NOMO-1 (cell line): ENCODE measurements at regions not wholly inside any gene's neighbourhood (a gene's known extent, or its start where the extent isn't known, plus 50 kb on each side); places are given as distances from the start of the nearest gene placed in this dataset.
"Not testable (repeated sequence)": the region's sequence is repeated elsewhere in the genome, so short reads cannot be mapped to it uniquely, and the experiment has no call there.

ENCODE experiments used
- DNase-seq, 2 experiments: peaks; one replicate each; lab custom pipeline; 2025; ENCODE audit not compliant: unreplicated experiment in 2 of 2; lab: John Stamatoyannopoulos, UW

GRCh38 chr22:22697377-22698117, 53.1 kb downstream of the GGTLC2 start:
- DNase-seq = no peak

- DNase-seq = peak in 1 of 2 experiments; percentile 20
These were observed 53.9 kb downstream of the GGTLC2 start for GRCh38 chr22:22698263-22698750.

GRCh38 chr22:22700631-22701030, 56.2 kb downstream of the GGTLC2 start:
- DNase-seq = no peak

- not testable (repeated sequence) for DNase-seq
These were observed 57.1 kb downstream of the GGTLC2 start for GRCh38 chr22:22701557-22701956.

GRCh38 chr22:22702237-22703202, 58.1 kb downstream of the GGTLC2 start:
- no peak for DNase-seq

GRCh38 chr22:22703203-22703570, 58.8 kb downstream of the GGTLC2 start:
- DNase-seq = no peak

- no peak for DNase-seq
These were observed 59.3 kb downstream of the GGTLC2 start for GRCh38 chr22:22703715-22704114.

GRCh38 chr22:22704156-22704946, 59.9 kb downstream of the GGTLC2 start:
- DNase-seq = no peak

- no peak for DNase-seq
These were observed 61.1 kb downstream of the GGTLC2 start for GRCh38 chr22:22705328-22706100.

GRCh38 chr22:22706253-22706915, 62.0 kb downstream of the GGTLC2 start:
- DNase-seq = no peak

- DNase-seq = no peak
These were observed 65.5 kb downstream of the GGTLC2 start for GRCh38 chr22:22709719-22710445.

GRCh38 chr22:22710719-22711531, 66.5 kb downstream of the GGTLC2 start:
- peak in 1 of 2 experiments; percentile 27 for DNase-seq

- no peak for DNase-seq
These were observed 67.1 kb downstream of the GGTLC2 start for GRCh38 chr22:22711532-22711913.

GRCh38 chr22:22712092-22712658, 67.8 kb downstream of the GGTLC2 start:
- no peak for DNase-seq

GRCh38 chr22:22712666-22713365, 68.4 kb downstream of the GGTLC2 start:
- DNase-seq = no peak

GRCh38 chr22:22713416-22713815, 69.0 kb downstream of the GGTLC2 start:
- DNase-seq = no peak
